HUDEP-2 (cell line): ENCODE measurements at regions not wholly inside any gene's neighbourhood (a gene's known extent, or its start where the extent isn't known, plus 50 kb on each side); places are given as distances from the start of the nearest gene placed in this dataset.
"Not testable (repeated sequence)": the region's sequence is repeated elsewhere in the genome, so short reads cannot be mapped to it uniquely, and the experiment has no call there.

Source experiments
- DNase-seq, 76 experiments: peaks; one replicate each; lab custom pipeline; 2025; ENCODE audit not compliant: unreplicated experiment in 76 of 76; lab: John Stamatoyannopoulos, UW

GRCh38 chr1:163633366-163633765 lies 311.6 kb downstream of the NUF2 start:
- DNase-seq = no peak

GRCh38 chr1:163645676-163646075 lies 323.9 kb downstream of the NUF2 start:
- DNase-seq = not testable (repeated sequence)

- DNase-seq = no peak
These were observed 328.9 kb downstream of the NUF2 start for GRCh38 chr1:163650624-163651023.

GRCh38 chr1:163652441-163652840 lies 330.7 kb downstream of the NUF2 start:
- DNase-seq = no peak

GRCh38 chr1:163655565-163655964 lies 333.8 kb downstream of the NUF2 start:
- DNase-seq = no peak

GRCh38 chr1:163656095-163656759 lies 334.5 kb downstream of the NUF2 start:
- DNase-seq = no peak

- DNase-seq = no peak
These were observed 336.0 kb downstream of the NUF2 start for GRCh38 chr1:163657719-163658118.

- DNase-seq = no peak
These were observed 339.6 kb downstream of the NUF2 start for GRCh38 chr1:163661391-163661790.

GRCh38 chr1:163664671-163665335 lies 343.0 kb downstream of the NUF2 start:
- no peak for DNase-seq

GRCh38 chr1:163668472-163668871 lies 346.7 kb downstream of the NUF2 start:
- no peak for DNase-seq

GRCh38 chr1:163670989-163671757 lies 349.4 kb downstream of the NUF2 start:
- no peak for DNase-seq

- DNase-seq = no peak
These were observed 351.4 kb downstream of the NUF2 start for GRCh38 chr1:163672976-163673758.

GRCh38 chr1:163673759-163674151 lies 352.0 kb downstream of the NUF2 start:
- no peak for DNase-seq

GRCh38 chr1:163674236-163674635 lies 352.5 kb downstream of the NUF2 start:
- DNase-seq = no peak

- no peak for DNase-seq
These were observed 363.0 kb downstream of the NUF2 start for GRCh38 chr1:163684785-163685184.

- no peak for DNase-seq
These were observed 370.5 kb downstream of the NUF2 start for GRCh38 chr1:163692266-163692665.

- no peak for DNase-seq
These were observed 375.4 kb downstream of the NUF2 start for GRCh38 chr1:163697137-163697536.

GRCh38 chr1:163701783-163702374 lies 380.1 kb downstream of the NUF2 start:
- DNase-seq = no peak

- no peak for DNase-seq
These were observed 382.0 kb downstream of the NUF2 start for GRCh38 chr1:163703794-163704193.

GRCh38 chr1:163706915-163707314 lies 385.2 kb downstream of the NUF2 start:
- DNase-seq = no peak

- no peak for DNase-seq
These were observed 387.9 kb downstream of the NUF2 start for GRCh38 chr1:163709636-163710035.
